CD4-positive, alpha-beta T cell treated with Interleukin-10 for 1 hour (primary cell): ENCODE measurements at regions not wholly inside any gene's neighbourhood (a gene's known extent, or its start where the extent isn't known, plus 50 kb on each side); places are given as distances from the start of the nearest gene placed in this dataset.
"Not testable (repeated sequence)": the region's sequence is repeated elsewhere in the genome, so short reads cannot be mapped to it uniquely, and the experiment has no call there.

Source experiments
- DNase-seq: peaks from one replicate; pipeline ENCODE4 v3.0.0-alpha.2; 2020

DNA sequence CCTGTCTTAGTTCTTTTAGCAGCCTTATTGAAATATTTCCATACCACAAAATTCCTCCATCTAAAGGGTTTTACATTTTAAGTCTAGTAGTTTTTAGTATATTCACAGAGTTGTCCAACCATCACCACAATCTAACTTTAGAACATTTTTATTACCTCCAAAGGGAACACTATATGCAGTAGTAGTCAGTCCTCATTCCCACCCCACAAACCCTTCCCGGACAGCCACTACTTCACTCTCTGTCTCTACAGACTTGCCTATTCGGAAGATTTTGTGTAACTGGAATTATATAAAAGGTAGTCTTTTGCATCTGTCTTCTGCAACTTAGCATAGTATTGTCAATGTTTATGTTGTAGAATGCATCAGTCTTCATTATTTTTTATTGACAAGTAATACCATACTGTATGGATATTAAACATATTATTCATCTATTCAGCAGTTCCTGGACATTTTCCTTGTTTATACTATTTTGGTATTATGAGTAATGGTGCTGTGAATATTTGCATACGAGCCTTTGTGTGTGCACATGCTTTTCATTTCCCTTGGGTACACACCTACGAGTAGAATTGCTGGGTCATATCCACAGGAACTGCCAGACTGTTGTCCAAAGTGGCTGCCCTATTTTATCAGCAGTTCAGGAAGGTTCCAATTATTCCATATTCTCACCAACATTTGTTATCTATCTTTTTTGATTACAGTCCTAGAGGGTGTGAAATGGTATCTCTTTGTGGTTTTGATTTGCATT, 60.9 kb upstream of the LANCL2 start:
- no peak for DNase-seq

GRCh38 chr7:55305135-55305534, 60.0 kb upstream of the LANCL2 start:
- no peak for DNase-seq

GRCh38 chr7:55306331-55306730, 58.8 kb upstream of the LANCL2 start:
- no peak for DNase-seq

DNA sequence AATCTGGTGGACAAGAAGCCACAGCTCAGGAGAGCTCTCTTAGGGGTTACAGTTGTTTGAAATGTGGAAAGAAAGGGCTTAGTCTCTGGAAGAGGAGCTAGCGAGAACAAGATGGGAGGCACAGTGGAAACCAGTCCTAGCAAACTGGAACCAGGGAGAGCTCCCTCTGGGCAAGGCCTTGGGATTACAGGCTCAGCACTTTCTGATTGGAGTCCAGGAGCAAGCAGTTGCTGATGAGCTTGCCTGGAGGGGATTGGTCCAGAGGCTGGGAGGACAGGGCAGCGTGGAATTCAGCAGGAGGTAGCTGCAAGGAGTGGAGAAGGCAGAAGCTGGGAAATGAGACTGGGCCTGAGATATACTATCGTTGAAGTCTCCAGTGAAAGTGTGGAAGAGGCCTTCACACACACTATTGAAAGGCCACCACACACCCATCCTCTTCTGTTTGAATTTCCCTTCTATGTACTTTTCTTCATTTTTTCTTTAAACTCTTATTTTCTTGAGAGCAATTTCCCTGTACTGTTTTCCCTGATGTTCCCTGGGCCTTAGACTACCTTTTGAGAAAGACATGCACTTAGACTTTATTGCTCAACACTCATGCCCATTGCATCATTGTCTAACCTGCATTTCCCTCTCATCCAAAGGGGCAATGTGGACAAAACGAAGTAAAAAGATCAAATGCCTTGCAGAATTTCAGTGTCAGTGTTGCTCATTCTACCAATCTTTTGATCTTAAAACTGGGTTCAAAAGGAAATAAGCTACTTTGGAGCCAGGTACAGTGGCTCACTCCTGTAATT, 57.8 kb upstream of the LANCL2 start:
- no peak for DNase-seq

DNA sequence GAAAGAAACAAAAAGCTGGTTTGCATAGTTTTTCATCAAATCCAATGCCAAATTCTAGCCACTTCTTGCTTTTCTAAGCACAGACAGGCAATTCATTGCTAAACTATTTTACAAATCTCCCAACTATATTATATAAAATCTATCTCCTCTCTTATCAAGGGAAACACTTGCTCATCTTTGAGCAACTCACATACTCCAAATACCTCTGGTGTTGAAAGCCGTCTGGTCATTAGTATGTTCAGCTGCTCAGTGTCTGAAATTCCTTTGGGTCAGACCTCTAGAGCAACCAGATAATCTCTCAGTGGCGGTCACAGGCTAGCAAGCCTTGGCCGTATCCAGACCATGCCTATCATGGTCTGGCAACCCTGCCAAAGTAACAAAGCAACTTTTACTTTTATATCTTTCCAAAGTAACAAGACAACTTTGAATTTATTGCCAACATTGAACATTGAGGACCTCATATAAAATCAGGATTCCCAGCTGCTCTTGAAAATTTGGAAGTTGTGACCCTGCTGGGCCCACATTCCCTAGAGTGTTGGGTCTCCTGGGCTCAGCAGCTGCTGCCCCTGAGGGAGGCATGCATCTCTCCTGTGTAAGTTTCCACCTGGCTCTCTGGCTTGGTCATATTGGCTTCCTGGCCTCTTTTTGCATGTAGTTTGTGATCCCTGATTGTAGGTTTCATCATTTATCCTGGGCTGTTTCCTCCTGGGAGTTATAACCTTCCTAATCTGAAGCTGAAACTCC, 56.8 kb upstream of the LANCL2 start:
- no peak for DNase-seq

DNA sequence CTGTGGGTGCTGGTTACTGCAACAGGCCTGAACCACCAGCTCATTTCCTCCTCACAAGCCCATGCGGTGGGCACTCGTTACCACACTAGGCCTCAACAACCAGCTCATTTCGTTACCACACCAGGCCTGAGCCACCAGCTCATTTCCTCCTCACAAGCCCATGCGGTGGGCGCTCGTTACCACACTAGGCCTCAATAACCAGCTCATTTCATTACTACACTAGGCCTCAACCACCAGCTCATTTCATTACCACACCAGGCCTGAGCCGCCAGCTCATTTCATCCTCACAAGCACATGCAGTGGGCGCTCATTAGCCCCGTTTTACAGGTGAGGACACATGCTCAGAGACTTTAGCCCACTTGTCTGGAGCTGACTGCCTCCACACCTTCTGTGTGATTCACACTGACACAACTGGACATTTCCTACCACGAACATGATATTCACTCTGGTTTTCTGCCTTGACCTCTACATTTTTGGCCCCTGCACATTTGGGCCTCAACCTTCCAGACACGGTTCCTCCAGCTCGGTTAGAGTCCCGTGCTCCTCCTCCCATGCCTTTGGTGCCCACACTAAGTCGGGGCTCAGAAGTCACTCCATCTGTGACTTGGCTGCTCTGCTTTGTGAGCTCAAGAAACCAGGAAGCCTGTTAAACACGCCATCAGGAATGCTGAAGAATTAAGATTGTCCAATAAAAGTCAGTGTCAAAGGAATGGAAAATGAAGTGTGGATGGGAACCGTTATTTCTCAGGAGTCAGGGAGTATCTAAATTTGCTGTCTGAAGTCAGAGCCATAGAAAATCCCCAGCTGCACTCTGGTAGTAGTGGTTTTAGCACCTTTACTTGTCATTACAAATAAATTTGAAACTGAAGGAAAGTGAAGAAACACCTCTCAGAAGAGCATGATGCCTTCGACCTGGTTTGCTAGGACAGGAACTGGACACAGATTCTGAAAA, 55.8 kb upstream of the LANCL2 start:
- peak; percentile 68 for DNase-seq

DNA sequence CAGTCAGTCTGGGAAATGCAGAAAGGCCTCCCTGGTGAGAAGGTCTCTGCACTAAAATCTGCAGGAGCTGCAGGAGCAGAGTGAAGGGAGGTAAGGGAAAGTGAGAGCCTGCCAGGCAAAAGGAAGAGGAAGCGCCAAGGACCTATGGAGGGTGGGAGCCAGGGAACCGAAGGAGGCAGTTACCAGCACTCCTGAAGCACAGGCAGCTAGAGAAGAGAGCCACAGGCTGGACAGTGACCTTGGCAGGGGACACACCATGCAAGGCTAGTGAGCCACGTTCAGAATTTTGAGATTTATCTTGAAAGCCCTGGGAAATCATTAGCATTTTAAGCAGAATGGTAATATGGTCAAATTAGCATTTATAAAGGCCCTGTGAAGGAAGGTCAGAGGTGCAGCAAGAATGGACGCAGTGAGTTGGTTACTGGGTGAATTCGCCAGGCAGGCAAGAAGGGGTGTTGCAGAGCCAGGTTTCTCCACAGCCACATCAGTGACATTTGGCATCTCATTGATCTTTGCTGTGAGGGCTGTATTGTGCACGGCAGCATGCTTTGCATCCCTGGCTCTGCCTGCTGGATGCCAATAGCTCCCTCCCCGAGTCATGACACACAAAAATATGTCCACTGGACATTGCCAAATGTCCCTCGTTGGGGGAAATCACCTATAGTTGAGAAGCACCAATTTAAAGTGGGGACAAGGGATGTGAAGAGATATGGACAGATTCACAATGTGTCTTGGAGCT, 54.7 kb upstream of the LANCL2 start:
- DNase-seq: no peak

DNA sequence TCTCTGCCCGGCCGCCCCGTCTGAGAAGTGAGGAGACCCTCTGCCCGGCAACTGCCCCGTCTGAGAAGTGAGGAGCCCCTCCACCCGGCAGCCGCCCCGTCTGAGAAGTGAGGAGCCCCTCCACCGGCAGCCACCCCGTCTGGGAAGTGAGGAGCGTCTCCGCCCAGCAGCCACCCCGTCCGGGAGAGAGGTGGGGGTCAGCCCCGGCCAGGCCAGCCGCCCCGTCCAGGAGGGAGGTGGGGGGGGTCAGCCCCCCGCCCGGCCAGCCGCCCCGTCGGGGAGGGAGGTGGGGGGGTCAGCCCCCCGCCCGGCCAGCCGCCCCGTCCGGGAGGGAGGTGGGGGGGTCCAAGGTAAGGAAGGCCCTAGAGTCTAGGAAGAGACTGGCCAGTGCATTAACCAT, 53.2 kb upstream of the LANCL2 start:
- DNase-seq: not testable (repeated sequence)

DNA sequence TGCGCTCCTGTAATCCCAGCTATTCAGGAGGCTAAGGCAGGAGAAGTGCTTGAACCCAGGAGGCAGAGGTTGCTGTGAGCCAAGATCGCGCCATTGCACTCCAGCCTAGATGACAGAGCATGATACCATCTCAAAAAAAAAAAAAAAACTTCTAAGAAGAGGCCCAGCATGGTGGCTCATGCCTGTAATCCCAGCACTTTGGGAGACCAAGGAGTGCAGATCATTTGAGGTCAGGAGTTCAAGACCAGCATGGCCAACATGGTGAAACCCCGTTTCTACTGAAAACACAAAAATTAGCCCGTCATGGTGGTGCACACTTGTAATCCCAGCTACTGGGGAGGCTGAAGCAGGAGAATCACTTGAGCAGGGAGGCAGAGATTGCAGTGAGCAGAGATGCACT, 51.5 kb upstream of the LANCL2 start:
- not testable (repeated sequence) for DNase-seq

DNA sequence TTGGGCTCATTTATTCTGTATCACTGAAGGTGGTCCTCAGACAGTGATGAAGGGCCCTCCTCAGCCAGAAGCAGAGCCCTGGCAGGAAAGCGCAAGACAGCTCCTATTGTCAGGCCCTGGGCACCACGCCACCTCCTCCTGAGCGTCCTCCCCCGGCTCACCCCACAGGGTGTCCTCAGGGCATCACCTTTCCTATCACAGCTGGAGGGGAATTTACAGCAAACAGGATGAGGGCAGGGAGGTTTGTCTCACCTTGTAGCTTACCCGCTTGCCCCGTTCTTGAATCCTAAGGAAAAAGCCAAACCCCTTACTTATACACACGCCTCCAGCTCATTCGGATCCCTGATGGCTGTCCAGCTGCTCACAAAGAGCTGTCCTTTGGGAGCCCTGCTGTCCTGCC, 50.2 kb upstream of the LANCL2 start:
- no peak for DNase-seq
